ENCODE measurements at regions not wholly inside any gene's neighbourhood (a gene's known extent, or its start where the extent isn't known, plus 50 kb on each side); places are given as distances from the start of the nearest gene placed in this dataset.

DNA sequence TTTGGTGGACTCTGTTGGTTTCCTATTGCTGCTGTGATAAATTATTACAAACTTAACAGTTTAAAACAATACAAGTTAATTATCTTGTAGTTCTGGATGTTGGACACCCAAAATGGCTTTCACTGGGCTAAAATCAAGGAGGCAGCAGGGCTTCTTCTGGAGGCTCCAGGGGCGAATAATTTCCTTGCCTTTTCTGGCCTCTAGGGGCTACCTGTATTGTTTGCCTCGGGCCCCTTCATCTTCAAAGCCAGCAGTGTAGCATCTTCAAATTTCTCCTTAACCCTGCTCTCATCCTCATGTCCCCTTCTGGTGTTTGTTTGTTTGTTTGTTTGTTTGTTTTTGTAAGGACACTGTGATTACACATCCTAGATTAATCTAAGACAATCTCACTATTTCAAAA is 60.5 kb upstream of the ANKEF1 start:
- TF ChIP-seq, protein P1, sequence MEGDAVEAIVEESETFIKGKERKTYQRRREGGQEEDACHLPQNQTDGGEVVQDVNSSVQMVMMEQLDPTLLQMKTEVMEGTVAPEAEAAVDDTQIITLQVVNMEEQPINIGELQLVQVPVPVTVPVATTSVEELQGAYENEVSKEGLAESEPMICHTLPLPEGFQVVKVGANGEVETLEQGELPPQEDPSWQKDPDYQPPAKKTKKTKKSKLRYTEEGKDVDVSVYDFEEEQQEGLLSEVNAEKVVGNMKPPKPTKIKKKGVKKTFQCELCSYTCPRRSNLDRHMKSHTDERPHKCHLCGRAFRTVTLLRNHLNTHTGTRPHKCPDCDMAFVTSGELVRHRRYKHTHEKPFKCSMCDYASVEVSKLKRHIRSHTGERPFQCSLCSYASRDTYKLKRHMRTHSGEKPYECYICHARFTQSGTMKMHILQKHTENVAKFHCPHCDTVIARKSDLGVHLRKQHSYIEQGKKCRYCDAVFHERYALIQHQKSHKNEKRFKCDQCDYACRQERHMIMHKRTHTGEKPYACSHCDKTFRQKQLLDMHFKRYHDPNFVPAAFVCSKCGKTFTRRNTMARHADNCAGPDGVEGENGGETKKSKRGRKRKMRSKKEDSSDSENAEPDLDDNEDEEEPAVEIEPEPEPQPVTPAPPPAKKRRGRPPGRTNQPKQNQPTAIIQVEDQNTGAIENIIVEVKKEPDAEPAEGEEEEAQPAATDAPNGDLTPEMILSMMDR (IDR thresholded peaks at IDR 0.05): no peak
- TF ChIP-seq POLR2A (IDR thresholded peaks at IDR 0.05): no peak

Measured in prostate gland (tissue), 2 donors.